Coronary artery (tissue), 2 donors: ENCODE measurements at regions not wholly inside any gene's neighbourhood (a gene's known extent, or its start where the extent isn't known, plus 50 kb on each side); places are given as distances from the start of the nearest gene placed in this dataset.
A peak's percentile ranks its signal among the peaks of the same experiment; 100 is the strongest.

Experiments
- DNase-seq: peaks from one replicate; pipeline ENCODE4 v3.0.0-alpha.2; 2017; ENCODE audit warnings: low spot score
- H3K27ac ChIP-seq, 2 donors: fragments of 200-600 bp; sonication (generic); one replicate each; pipeline ENCODE4 v1.5.1; 2016 to 2019
- H3K4me3 ChIP-seq: fragments of 200-600 bp; sonication (generic); 2 replicates; pipeline ENCODE4 v1.5.1; 2016; ENCODE audit warnings: mild to moderate bottlenecking, moderate library complexity
- CTCF ChIP-seq: fragments of 200-600 bp; sonication (generic); IDR thresholded peaks from one replicate; pipeline ENCODE4 v1.5.1; 2019; ENCODE audit warnings: antibody characterized with exemption

- no peak for DNase-seq
- no peak for TF ChIP-seq CTCF
- Histone ChIP-seq H3K4me3 (peak overlapping the region; percentile 48), H3K27ac (peak overlapping the region; percentile 89 to 95)
Observed at GRCh38 chr1:8134546-8135235, 108.6 kb upstream of the ERRFI1 start.

- TF ChIP-seq CTCF, result no peak
- peak; percentile 89 for DNase-seq
- peak overlapping the region; percentile 48 for H3K4me3 ChIP-seq
- peak overlapping the region; percentile 89 to 95 for H3K27ac ChIP-seq
Observed at GRCh38 chr1:8133657-8134430, 107.7 kb upstream of the ERRFI1 start.

GRCh38 chr1:8133190-8133589, 107.1 kb upstream of the ERRFI1 start:
- peak overlapping the region; percentile 33 for H3K4me3 ChIP-seq
- TF ChIP-seq CTCF, result no peak
- H3K27ac ChIP-seq, result peak overlapping the region; percentile 89 to 95
- no peak for DNase-seq

- TF ChIP-seq CTCF, result no peak
- H3K4me3 ChIP-seq, result no peak overlapping the region
- H3K27ac ChIP-seq, result peak overlapping the region; percentile 52 to 56
- no peak for DNase-seq
Observed at GRCh38 chr1:8127171-8127641, 101.1 kb upstream of the ERRFI1 start.

- peak overlapping the region; percentile 88 to 93 for H3K27ac ChIP-seq
- no peak for TF ChIP-seq CTCF
- H3K4me3 ChIP-seq, result no peak overlapping the region
- no peak for DNase-seq
Observed at GRCh38 chr1:8122477-8123407, 96.6 kb upstream of the ERRFI1 start.

- no peak for DNase-seq
- TF ChIP-seq CTCF, result no peak
- Histone ChIP-seq H3K27ac (peak overlapping the region; percentile 88 to 93), H3K4me3 (no peak overlapping the region)
Observed at GRCh38 chr1:8122160-8122476, 96.0 kb upstream of the ERRFI1 start.
